ENCODE measurements at regions not wholly inside any gene's neighbourhood (a gene's known extent, or its start where the extent isn't known, plus 50 kb on each side); places are given as distances from the start of the nearest gene placed in this dataset.

- H3K4me2 ChIP-seq (ENCODE audit: low read length), result no peak overlapping the region
- no peaks in the 10 kb centered on the region for H3K9me2 ChIP-seq (replicated peaks; ENCODE audit: control insufficient read depth, low read length)
- no peak overlapping the region for H3K27ac ChIP-seq (ENCODE audit: low read depth, low read length)
- no peaks in the 10 kb centered on the region for H3K36me3 ChIP-seq (ENCODE audit: control insufficient read depth, low read length)
- H3K9me3 ChIP-seq (ENCODE audit: control insufficient read depth, insufficient read depth, low read length), result no peaks in the 10 kb centered on the region; the same call in 1 of the 2 replicates
- no peaks in the 10 kb centered on the region for H3K79me2 ChIP-seq (ENCODE audit: control insufficient read depth, low read length)
- H3F3A ChIP-seq (ENCODE audit: control insufficient read depth, insufficient read depth), result no peaks in the 10 kb centered on the region
- TF ChIP-seq EZH2phosphoT487 (IDR thresholded peaks at IDR 0.05; ENCODE audit: borderline replicate concordance, low read length) (no peak), CTCF (IDR thresholded peaks at IDR 0.05; ENCODE audit: low read depth, low read length, poor library complexity, severe bottlenecking) (no peak)
- H3K4me3 ChIP-seq (ENCODE audit: low read length), result no peak overlapping the region
- no peaks in the 10 kb centered on the region for H4K20me1 ChIP-seq (ENCODE audit: control insufficient read depth, insufficient read depth, low read depth, low read length)
- no peaks in the 10 kb centered on the region for H3K4me1 ChIP-seq (ENCODE audit: control insufficient read depth, low read length)
- no peaks in the 10 kb centered on the region for H3K27me3 ChIP-seq (ENCODE audit: control insufficient read depth, low read length)
Observed at GRCh38 chr7:68474661-68475216, 1123.5 kb upstream of the AUTS2 start.

- no peak overlapping the region for H3K27ac ChIP-seq (ENCODE audit: low read depth, low read length)
- no peak overlapping the region for H3K4me2 ChIP-seq (ENCODE audit: low read length)
- TF ChIP-seq EZH2phosphoT487 (IDR thresholded peaks at IDR 0.05; ENCODE audit: borderline replicate concordance, low read length), result no peak
- no peak for TF ChIP-seq CTCF (IDR thresholded peaks at IDR 0.05; ENCODE audit: low read depth, low read length, poor library complexity, severe bottlenecking)
- no peak overlapping the region for H3K4me3 ChIP-seq (ENCODE audit: low read length)
- 0 out of 2 replicates have a peak, but pooled peaks cover 3% of the 10 kb centered on the region for H3K9me2 ChIP-seq (replicated peaks; ENCODE audit: control insufficient read depth, low read length)
- H3F3A ChIP-seq (ENCODE audit: control insufficient read depth, insufficient read depth), result no peaks in the 10 kb centered on the region
- H3K79me2 ChIP-seq (ENCODE audit: control insufficient read depth, low read length), result no peaks in the 10 kb centered on the region
- no peaks in the 10 kb centered on the region for H3K4me1 ChIP-seq (ENCODE audit: control insufficient read depth, low read length)
- no peaks in the 10 kb centered on the region; the same call in 1 of the 2 replicates for H3K9me3 ChIP-seq (ENCODE audit: control insufficient read depth, insufficient read depth, low read length)
- no peaks in the 10 kb centered on the region for H3K36me3 ChIP-seq (ENCODE audit: control insufficient read depth, low read length)
- H4K20me1 ChIP-seq (ENCODE audit: control insufficient read depth, insufficient read depth, low read depth, low read length), result no peaks in the 10 kb centered on the region
- no peaks in the 10 kb centered on the region for H3K27me3 ChIP-seq (ENCODE audit: control insufficient read depth, low read length)
Observed at GRCh38 chr7:68476966-68477365, 1121.3 kb upstream of the AUTS2 start.

GRCh38 chr7:68478326-68478725 is 1119.9 kb upstream of the AUTS2 start:
- Histone ChIP-seq H3K4me3 (ENCODE audit: low read length) (no peak overlapping the region), H4K20me1 (ENCODE audit: control insufficient read depth, insufficient read depth, low read depth, low read length) (no peaks in the 10 kb centered on the region), H3K36me3 (ENCODE audit: control insufficient read depth, low read length) (no peaks in the 10 kb centered on the region), H3K4me1 (ENCODE audit: control insufficient read depth, low read length) (no peaks in the 10 kb centered on the region), H3K4me2 (ENCODE audit: low read length) (no peak overlapping the region), H3F3A (ENCODE audit: control insufficient read depth, insufficient read depth) (no peaks in the 10 kb centered on the region), H3K27me3 (ENCODE audit: control insufficient read depth, low read length) (no peaks in the 10 kb centered on the region), H3K9me3 (ENCODE audit: control insufficient read depth, insufficient read depth, low read length) (peaks cover 2% of the 10 kb centered on the region; the same call in 1 of the 2 replicates), H3K9me2 (replicated peaks; ENCODE audit: control insufficient read depth, low read length) (0 out of 2 replicates have a peak, but pooled peaks cover 3% of the 10 kb centered on the region), H3K79me2 (ENCODE audit: control insufficient read depth, low read length) (no peaks in the 10 kb centered on the region), H3K27ac (ENCODE audit: low read depth, low read length) (no peak overlapping the region)
- TF ChIP-seq CTCF (IDR thresholded peaks at IDR 0.05; ENCODE audit: low read depth, low read length, poor library complexity, severe bottlenecking) (no peak), EZH2phosphoT487 (IDR thresholded peaks at IDR 0.05; ENCODE audit: borderline replicate concordance, low read length) (no peak)

All from DOHH2 (cell line).